GM18873 (cell line): ENCODE measurements at regions not wholly inside any gene's neighbourhood (a gene's known extent, or its start where the extent isn't known, plus 50 kb on each side); places are given as distances from the start of the nearest gene placed in this dataset.
"Not testable (repeated sequence)": the region's sequence is repeated elsewhere in the genome, so short reads cannot be mapped to it uniquely, and the experiment has no call there.

Source experiments
- ATAC-seq: cut with Tn5 transposase; IDR thresholded peaks from one replicate; pipeline ENCODE4 v1.9.1; 2021; ENCODE audit warnings: mild to moderate bottlenecking, moderate library complexity, moderate number of reproducible peaks; ENCODE audit not compliant: unreplicated experiment, low FRiP score

DNA sequence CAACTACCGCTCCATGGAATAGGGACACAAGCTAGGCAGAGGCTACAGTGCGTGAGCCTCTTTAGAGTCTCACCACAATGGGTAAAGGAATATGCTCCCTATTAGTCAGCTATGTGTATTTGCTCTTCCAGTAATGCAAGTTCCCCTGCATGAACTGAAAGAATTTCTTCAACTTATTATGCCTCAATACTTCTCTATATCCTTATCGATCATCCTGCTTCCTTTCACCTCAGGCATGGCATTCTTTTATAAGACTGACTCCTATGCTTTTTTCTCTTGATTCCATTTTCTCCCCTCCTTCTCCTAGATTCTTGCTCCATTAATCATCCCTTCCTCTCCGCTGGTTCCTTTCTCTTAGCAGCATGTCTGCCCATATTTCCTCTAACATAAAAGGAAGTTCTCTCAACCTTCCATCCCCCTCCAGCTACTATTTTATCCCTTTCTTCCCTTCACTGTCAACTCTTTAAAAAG lies 94.5 kb upstream of the CPM start:
- ATAC-seq: no peak

DNA sequence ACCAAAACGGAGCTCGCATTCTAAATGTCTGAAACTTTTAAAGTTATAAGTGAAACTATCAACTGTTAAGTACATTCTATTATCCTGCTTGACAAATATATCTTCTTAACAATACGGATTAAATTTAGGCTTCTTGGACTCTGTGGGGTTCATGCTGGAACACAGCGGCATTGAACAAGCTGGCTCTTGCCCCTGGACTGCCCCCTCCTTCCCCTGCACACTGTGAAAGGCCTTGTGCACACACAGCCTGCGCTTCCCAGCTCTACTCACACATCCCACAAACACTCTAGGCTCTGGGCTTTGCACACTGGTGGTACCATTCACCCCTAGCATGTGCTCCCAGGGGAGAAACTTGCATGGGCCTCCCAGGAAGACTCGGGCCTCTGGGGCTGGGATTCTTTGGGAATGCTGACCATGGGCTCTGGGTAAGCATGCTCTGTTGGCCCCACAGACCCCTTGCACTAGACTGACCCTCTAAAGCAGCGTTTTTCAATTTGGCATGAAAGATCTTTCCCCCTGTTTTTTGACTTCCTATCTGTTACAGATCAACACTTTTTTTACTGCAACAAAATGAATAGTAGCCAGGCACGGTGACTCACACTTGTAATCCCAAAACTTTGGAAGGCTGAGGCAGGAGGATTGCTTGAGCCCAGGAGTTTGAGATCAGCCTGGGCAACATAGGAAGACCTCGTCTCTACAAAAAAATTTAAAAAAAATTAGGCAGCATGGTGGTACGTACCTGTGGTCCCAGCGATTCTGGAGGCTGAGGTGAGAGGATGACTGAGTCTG lies 96.2 kb upstream of the CPM start:
- ATAC-seq: no peak

DNA sequence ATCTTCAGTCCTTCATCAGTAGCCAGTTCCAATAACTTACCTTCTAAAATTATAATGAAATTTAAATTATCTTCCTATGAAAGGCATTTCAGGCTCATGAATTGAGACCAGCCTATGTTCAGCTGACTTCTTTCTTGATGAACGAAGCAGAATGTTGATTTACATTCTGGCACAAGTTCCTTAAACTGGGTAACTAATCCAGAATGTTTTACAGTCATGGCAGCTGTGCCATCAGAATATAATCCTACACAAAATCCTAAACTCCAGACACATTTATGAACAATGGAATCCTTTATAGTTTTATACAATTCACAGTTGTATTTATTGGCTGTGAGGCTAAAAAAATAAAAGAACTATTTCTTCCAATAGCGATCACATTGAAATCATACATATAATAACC lies 97.3 kb upstream of the CPM start:
- ATAC-seq: no peak

DNA sequence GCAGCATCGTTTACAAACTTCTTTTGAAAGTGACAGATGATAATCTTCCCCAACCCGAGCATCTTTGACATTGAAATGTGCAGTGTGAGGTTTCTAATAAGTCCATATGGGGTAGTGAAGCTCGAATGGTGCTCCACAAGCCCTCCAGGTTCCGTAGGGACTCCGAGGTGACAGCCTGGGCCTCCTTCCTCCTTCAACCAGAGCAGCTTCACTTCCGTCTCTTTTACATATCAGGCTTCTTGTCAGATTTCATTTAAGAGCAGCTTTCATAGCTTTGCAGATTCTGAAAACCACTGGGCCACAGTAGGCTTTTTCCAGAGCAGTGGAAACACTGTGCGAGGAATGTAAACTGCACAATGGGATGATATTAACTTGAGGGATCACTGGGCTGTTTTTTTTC lies 103.6 kb upstream of the CPM start:
- ATAC-seq: no peak

DNA sequence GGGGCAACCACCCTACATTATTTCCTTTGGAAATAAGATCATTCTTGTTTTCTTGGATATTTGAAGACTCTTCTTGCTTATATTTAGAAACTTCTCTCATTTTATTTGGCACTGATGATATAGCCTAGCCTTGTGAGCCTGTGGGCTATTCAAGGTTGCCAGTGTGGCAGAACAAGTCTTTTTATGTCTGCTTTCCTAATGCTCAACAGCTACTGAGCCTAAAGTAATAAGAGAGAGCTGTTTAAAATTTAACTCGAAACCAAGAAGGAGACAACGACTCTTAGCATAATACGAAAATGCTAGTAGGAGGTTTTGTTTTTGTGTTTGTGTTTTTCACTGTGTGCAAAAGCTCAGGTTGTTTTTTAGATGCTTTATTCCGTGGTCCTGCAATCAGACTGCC lies 104.0 kb upstream of the CPM start:
- ATAC-seq: no peak

DNA sequence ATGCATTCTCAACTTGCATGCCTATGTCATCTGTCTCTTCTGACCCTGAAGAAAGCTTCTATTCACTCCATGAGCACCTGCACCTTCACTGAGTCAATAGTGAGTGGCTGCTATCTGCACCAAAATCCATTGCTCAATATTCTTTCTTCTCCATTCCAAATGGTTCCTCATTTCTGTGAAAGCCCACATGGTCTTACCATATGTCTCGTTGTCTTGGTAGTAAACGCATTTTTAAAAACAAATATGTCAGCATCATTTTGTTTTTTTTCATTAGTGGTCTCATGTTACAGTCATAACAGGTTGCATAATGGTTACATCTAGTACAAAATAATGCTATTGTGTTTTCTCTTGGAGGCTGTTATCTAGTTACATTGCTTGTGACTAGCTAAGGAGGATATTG lies 106.9 kb upstream of the CPM start:
- no peak for ATAC-seq

DNA sequence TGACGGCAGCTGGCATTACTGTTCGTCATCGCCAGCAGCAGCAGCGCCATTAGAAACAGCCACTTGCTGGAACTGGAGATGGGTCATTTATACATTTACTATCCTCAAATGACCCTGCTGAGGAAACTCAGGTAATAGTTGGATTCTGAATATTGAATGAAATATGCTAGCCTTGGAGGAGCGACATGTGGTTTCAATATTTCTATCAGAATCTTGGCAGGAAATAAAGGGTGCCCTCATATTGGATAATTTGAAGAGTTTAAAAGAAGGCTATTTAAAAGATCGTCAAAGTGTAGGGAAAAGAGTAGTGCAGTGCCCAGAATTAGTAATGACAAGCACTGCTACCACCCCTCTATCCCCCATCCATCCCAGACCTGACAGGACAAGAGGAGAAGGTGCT lies 109.6 kb upstream of the CPM start:
- no peak for ATAC-seq

DNA sequence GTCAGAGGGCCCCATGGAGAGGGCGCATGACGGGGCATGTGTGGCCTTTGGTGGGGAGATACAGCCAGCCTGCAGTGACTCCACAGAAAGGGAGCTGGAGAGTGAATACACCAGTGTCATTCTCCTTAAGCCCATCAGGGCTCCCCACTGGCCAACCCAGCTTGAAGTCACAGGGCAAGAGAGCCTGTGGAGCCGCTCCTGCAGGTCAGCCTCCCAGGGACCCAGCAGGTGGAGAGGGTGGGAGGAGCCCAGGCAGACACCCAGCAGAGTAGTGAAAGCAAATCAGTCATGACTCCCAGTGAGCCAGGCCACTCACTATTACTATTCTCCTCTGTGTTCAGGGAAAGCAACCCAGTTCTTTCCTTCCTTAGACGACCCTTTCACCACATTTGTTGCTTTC lies 110.0 kb upstream of the CPM start:
- ATAC-seq: no peak

DNA sequence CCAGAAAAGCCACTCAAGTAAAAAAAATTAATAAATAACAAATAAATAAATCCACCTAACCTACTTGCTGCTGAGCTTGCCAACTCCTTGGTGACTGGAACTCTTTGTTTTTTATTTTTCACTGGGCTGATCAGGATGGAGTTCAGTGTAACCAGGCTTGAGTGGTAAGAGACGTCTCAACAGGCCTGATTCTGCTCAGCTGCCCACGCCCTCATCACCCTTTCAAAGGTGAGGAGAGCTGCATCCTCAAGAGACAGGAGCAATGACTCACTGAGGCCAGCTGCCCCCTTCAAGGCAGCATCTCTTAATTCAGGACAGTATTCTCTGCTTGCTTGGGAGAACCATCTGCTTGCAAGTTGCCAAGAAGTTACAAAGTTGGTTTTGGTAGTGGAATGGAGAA lies 111.9 kb upstream of the CPM start:
- no peak for ATAC-seq

DNA sequence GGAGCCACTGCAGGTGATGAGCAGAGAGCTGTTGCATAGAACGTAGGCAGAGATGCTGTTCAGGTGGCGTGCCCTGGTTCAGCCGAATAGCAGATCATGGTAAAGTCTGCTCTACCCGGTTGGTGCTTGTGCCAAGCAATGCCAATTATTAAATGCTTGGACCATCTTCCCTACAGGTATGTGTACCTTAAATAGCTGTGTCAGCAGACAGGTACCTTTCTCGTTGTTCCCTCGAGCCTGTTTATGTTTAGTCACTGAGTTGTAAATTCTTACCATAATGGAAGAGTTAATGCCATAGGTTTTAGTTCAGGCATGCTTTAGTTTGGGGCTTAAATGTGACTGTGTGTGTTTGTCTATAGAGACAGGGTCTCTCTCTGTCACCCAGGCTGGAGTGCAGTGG lies 112.5 kb upstream of the CPM start:
- ATAC-seq: no peak

DNA sequence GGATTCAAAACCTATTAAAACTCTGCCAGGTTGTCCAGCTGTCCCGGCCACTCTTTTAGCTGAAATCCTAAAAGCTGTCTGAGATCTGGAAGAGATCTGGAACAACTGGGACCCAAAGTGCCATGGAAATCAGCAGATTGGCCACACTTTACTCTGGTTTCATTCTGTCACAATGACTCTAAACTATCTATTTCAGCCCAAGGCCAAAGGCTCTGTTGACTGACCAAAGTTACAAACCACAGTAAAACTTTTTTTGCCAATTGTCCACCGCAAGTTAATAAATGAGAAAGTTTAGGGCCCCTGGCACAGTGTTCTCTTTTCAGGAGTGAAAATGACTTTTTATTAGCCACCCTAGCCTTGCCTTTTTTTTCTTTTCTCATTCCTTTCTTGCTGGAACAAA lies 113.4 kb upstream of the CPM start:
- ATAC-seq: no peak

DNA sequence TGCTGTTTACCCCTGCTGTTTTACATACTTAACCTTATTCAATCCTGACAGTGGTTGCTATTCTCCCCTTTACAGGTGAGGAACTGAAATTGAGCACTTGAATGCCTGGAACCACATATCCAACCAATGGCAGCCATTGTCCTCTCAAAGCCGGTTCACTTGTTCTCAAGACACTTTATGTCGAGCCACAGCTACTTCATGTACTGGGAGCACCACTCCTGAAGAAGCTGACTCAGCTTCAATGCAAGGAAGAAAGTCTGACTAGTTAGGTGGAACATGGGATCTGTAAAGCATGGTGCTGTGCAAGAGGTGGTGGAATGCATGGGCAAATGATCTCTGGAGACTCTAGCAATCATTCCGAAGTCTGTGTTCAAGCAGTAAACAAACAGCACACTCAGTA lies 113.9 kb upstream of the CPM start:
- no peak for ATAC-seq

DNA sequence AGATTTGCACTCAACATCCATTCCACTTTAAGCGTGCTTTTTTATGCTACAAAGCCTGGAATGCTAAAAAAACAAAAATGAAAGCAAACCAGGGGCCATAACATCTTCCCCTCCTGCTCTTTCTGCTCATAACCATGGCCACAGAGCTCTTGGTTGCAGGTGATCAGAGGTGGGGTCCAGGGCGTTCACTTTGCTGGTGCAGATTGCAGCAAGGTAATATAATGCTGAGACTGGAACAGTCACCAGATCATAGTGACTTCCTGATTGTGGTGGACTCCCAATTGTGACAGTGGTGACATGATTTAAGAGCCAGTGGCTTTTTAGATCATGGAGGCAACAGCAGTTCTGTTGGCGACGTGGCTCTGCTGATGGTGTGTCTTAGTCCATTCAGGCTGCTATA lies 115.0 kb upstream of the CPM start:
- no peak for ATAC-seq

DNA sequence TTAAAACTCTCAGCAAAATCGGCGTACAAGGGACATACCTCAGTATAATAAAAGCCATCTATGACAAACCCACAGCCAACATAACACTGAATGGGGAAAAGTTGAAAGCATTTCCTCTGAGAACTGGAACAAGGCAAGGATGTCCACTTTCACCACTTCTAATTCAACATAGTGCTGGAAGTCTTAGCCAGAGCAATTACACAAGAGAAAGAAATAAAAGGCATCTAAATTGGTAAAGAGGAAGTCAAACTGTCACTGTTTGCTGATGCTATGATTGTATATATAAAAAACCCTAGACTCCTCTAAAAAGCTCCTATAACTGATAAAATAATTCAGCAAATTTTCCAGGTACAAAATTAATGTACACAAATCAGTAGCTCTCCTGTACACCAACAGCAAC lies 116.9 kb upstream of the CPM start:
- not testable (repeated sequence) for ATAC-seq

DNA sequence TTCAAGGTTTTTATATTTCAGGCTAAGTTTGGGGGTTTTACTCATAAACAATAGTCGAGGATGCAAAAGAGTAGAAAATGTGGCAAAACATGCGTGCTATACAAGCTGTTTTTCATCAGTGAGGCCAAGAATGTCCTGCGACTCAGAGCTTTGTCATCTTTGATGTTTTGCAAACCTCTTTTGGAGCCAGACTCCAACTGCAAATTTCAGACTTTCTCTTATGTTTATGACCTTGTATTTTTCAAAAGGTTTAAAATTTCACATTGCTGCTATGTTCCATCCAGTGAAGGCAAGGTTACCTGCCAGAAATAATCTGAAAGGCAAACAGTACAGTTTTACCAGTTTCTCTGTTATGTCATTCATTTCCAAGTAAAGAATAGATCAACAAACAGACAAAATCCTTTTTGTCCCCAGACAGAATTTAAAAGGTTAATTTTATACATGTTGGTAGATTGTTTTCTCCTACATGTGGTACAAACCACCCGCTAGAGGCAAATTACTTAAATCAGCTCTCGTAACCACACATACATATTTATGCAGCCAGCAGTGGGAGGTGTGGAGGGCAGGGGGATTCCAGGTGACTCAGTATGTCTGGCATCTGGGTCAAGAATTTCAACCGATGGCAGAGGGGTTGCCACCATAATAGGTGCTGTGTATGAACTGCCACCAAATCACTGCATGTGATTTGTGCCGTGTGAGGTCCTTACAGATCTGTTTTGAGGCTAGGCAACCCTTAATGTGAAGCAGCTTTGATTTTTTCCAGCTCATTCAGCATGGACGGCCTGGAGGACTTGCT lies 119.8 kb upstream of the CPM start:
- no peak for ATAC-seq

DNA sequence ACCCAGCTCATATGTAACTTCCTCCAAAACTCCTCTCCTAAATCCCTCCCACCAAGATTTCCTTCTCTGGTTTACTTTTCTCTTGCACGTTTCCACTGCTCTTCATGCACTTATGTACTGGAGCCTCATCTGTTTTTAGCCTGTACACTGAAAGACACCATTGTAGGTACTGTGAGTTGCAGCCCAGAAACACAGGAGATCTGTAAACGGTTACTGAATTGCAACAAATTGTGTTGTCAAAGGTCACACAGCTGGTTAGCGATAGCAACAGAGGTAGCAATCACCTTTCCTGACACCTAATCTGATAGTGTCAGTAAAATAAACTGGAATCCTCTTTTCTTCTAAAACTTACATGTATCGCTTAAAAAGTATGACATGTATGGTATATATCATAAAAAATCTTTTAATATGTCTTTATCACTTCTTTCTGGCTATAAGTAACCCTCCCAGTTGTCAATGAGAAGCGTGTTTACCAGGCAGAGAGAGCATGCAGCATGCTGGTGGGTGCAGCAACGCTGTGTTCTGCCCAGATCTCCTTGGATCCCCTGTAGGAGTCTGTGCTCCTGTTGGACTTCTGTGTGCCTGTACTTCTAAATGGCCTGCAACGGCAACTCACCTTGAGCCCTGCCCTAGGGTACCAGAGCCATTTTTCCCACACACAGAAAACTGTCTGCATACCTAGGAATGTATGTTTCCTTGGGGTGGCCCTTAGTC lies 121.5 kb upstream of the CPM start:
- no peak for ATAC-seq

DNA sequence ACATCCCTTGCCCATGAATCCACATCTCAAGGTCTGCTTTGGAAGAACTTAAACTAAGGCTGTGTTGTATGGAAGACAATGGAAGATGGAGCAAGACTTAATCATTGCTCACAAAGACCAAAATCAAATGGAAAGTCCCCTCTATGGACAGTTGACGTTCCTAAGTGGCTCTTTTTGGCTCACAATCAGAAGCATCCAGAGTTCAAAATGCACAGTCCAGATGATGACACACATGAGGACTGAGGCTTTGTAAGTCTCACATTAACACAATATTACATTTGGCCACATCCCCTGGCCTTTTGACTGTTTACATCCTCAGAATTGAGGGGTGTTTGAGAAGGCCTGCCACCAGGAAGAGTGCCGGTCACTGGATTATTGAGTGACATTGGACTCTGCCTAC lies 122.3 kb upstream of the CPM start:
- ATAC-seq: no peak

DNA sequence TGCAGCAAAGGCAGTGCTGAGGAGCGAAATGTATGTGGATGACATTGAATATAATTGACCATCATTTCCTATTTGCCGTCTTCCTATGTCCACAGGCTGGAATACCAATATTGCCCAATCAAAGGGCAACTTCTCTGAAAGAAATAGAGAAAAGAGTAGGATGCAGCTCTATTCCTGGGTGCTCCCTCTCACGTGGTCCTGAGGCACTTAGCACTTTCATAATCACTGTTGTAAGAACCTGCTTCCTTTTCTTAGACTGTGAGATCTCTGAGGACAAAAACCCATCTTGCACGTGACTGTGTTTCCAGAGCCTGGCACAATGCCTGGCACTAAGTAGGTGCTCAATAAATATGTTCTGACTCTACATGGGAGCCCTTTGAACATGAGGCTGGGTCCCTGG lies 122.7 kb upstream of the CPM start:
- ATAC-seq: no peak

DNA sequence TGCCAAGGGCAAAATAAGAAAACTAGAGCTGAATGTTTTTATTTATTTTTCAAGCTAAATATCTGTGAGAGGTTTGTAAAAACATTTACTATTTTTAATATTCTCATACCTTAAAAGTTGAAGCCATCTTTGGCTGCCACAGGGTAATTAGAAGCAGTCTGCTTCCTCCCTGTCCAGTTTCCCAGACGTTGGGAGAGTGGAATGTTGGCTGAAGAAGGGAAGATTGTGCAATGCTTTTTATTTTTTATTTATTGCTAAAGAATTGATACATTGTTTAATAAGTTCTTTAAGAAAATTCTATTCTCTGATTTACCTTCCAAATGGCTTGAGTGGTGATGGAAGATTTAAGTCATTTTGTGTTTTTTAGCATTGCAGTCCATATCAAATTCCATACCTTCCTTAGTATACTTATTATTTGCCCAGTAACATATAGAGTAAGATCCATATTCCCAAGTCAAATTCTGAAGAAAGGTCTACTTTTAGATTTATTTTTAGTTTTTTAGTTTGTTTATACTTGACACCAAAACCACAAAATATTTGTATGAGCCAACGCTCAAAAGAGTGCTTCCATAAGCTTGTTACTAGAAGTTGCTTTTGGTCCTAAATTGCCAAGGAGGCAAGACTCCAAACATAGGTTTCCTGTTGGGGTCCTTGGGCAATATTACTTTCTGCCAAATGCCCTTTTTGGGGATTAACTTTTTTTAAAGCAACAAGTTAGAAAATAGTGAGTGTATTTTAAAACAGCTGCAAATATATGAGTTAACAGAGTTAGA lies 124.0 kb upstream of the CPM start:
- ATAC-seq: no peak

DNA sequence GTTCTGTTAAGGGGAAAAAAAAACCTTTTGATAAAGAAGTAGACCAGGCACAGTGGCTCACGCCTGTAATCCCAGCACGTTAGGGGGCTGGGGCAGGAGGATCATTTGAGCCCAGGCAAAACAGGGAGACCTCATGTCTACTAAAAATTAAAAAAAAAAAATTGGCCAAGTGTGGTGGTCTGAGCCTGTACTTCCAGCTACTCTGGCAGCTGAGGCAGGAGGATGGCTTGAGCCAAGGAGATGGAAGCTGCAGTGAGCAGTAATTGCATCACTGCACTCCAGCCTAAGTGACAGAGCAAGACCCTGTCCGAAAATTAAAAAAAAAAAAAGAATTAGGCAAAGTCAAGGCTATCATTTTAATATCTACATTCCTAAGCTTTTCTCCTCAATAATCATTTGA lies 124.8 kb upstream of the CPM start:
- ATAC-seq: no peak
